HCT116 (cell line): ENCODE measurements at regions not wholly inside any gene's neighbourhood (a gene's known extent, or its start where the extent isn't known, plus 50 kb on each side); places are given as distances from the start of the nearest gene placed in this dataset.

Experiments used
- POLR2A ChIP-seq: IDR thresholded peaks from 2 replicates; pipeline ENCODE4 v1.7.0; 2011; ENCODE audit warnings: borderline replicate concordance; ENCODE audit not compliant: insufficient read depth, insufficient read length; ENCODE audit errors: extremely low read depth
- ZBTB33 ChIP-seq: IDR thresholded peaks from 2 replicates; pipeline ENCODE4 v1.6.1; 2011; ENCODE audit warnings: mild to moderate bottlenecking, low read length, moderate library complexity; ENCODE audit not compliant: insufficient replicate concordance; ENCODE audit errors: extremely low read depth

DNA sequence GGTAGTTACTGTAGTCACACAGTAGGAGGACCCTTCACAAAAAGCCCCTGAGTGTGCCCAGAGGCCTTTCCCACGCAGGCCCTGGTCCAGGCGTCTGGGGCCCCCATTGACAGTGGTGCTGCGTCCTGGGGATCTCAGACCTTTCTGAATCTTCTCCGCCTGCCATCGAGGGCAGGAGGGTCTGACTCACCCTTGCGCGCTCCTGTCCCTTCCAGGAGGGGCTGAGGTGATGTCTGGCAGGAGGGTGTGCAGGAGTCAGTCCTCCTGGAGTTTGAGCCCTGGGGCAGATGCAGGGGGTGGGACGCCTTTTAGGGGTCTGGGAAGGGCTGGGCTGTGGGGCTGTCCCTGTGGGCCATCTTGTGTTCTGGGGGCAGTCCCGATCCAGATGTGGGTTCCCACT, 386.8 kb downstream of the TMEM121 start:
- TF ChIP-seq ZBTB33 (no peak), POLR2A (no peak)
